ENCODE measurements at regions not wholly inside any gene's neighbourhood (a gene's known extent, or its start where the extent isn't known, plus 50 kb on each side); places are given as distances from the start of the nearest gene placed in this dataset.

- Histone ChIP-seq H3K4me1 (ENCODE audit: insufficient read depth, low read length) (no peaks in the 10 kb centered on the region), H2BK5ac (ENCODE audit: insufficient read length, low read length) (no peak overlapping the region), H4K8ac (replicated peaks; ENCODE audit: insufficient read length, low read depth, low read length) (no peak overlapping the region), H3K23ac (ENCODE audit: insufficient read length, low read depth, low read length) (no peak overlapping the region), H3K14ac (ENCODE audit: insufficient read depth, low read length) (no peak overlapping the region), H3K18ac (ENCODE audit: insufficient read length, low read depth, low read length) (no peak overlapping the region), H3K56ac (ENCODE audit: insufficient read length, low read depth, low read length) (no peak overlapping the region), H3K27me3 (ENCODE audit: insufficient read depth, low read length) (no peaks in the 10 kb centered on the region), H3K79me2 (ENCODE audit: insufficient read depth, low read length) (no peaks in the 10 kb centered on the region), H3K27ac (ENCODE audit: insufficient read length, low read depth, low read length) (no peak overlapping the region), H3K79me1 (ENCODE audit: insufficient read depth, low read depth, low read length, poor library complexity, severe bottlenecking) (no peaks in the 10 kb centered on the region), H2BK15ac (ENCODE audit: low read depth, low read length) (no peak overlapping the region), H3K23me2 (ENCODE audit: insufficient read length, low read depth, low read length, poor library complexity, severe bottlenecking) (no peaks in the 10 kb centered on the region), H2AFZ (ENCODE audit: low read length) (no peak overlapping the region), H4K91ac (ENCODE audit: insufficient read length, low read depth, low read length) (no peak overlapping the region), H3K9ac (ENCODE audit: extremely low read depth, insufficient read length, low read length) (no peak overlapping the region), H4K20me1 (ENCODE audit: control insufficient read depth, insufficient read depth, insufficient read length) (no peaks in the 10 kb centered on the region), H2BK12ac (ENCODE audit: insufficient read length, low read depth, low read length) (no peak overlapping the region), H2BK120ac (ENCODE audit: low read depth, low read length, poor library complexity, severe bottlenecking) (no peak overlapping the region), H3T11ph (ENCODE audit: low read length) (no peak overlapping the region), H4K5ac (ENCODE audit: insufficient read length, low read depth, low read length) (no peak overlapping the region), H3K4me2 (ENCODE audit: insufficient read depth, insufficient read length, low read length) (no peak overlapping the region), H2AK5ac (ENCODE audit: insufficient read length, low read length) (no peak overlapping the region), H3K9me3 (ENCODE audit: control insufficient read depth, low read depth, low read length) (no peaks in the 10 kb centered on the region), H2BK20ac (ENCODE audit: low read depth, low read length, poor library complexity, severe bottlenecking) (no peak overlapping the region), H3K4ac (ENCODE audit: low read depth, low read length) (no peak overlapping the region)
- no peaks in the 10 kb centered on the region for H3K27me3 Mint-ChIP-seq (ENCODE audit: low read depth)
- H3K9me3 Mint-ChIP-seq, result no peaks in the 10 kb centered on the region
- peaks cover 4 to 9% of the 10 kb centered on the region in 2 experiments; a peak in 1 of 4 replicates for H3K4me1 Mint-ChIP-seq
- no peak overlapping the region for H3K4me3 Mint-ChIP-seq
- H3K27ac Mint-ChIP-seq, result no peak overlapping the region
- WGBS (ENCODE audit: extremely low coverage, insufficient read length, low lambda C conversion rate), result no CpG with 5 or more reads among the region's 1 CpG
- TF ChIP-seq CTCF (conservative IDR thresholded peaks at IDR 0.05), result no peak
- H3K36me3 Mint-ChIP-seq (ENCODE audit: insufficient read depth in 1 of 3, low read depth in 3 of 3), result no peaks in the 10 kb centered on the region
- DNase-seq, result no peak
These were observed 164.3 kb downstream of the BUB3 start for GRCh38 chr10:123318516-123318915.

Data from H9 (cell line).